ENCODE measurements at regions not wholly inside any gene's neighbourhood (a gene's known extent, or its start where the extent isn't known, plus 50 kb on each side); places are given as distances from the start of the nearest gene placed in this dataset.

DNA sequence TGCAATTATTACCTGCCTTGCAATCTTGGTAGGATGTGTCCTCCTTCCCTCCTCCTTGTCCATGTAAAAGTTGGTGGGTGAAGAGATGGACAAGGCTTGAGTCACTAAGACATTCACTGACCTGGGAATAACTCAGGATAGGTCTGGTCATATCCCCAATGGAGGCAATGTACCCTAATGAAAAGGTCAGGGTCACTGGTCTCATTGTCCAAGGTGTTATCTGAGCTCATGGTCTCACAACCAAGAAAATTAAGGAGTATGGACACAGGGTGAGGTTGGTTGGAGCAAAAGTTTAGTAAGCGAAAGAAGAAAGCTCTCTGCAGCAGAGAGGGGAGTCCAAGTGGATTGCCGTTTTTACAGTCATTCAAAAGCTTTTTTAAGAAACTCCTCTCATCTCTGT is 179.0 kb downstream of the SNRPN start:
- no peak overlapping the region for H3K27ac ChIP-seq (ENCODE audit: insufficient read depth, low read depth, low read length)
- H3K4me1 ChIP-seq (ENCODE audit: control insufficient read depth, extremely low read depth, insufficient read depth, low read length) = no peaks in the 10 kb centered on the region
- no peaks in the 10 kb centered on the region for H3K9me1 ChIP-seq (replicated peaks; ENCODE audit: control insufficient read depth, extremely low read depth, insufficient read depth, low read length)
- H3K4me2 ChIP-seq (ENCODE audit: insufficient read depth, low read length) = no peak overlapping the region
- H3K9me3 ChIP-seq (replicated peaks; ENCODE audit: control insufficient read depth, insufficient read depth, low read length) = no peaks in the 10 kb centered on the region
- ChIA-PET POLR2A (no interaction called here), CTCF (no interaction called here)
- no peak overlapping the region for H3K9ac ChIP-seq (replicated peaks; ENCODE audit: extremely low read depth, insufficient read depth, low read length)
- no peak overlapping the region for H3K4me3 ChIP-seq (replicated peaks in 1 of 3; ENCODE audit: insufficient read depth in 1 of 3, low read depth in 1 of 3, low read length in 3 of 3)
- TF ChIP-seq JUN (IDR thresholded peaks at IDR 0.05; ENCODE audit: borderline replicate concordance, insufficient read depth, insufficient read length, low read depth) (no peak), FOS (IDR thresholded peaks at IDR 0.05; ENCODE audit: borderline replicate concordance, insufficient read depth, low read length) (no peak), GATA2 (IDR thresholded peaks at IDR 0.05; ENCODE audit: insufficient read depth, insufficient read length, low read depth, low read length) (no peak), POLR2A (IDR thresholded peaks at IDR 0.05; ENCODE audit: low read depth, low read length) (no peak), POLR2AphosphoS5 (IDR thresholded peaks at IDR 0.05; ENCODE audit: insufficient read depth, low read depth, low read length) (no peak), EZH2 (IDR thresholded peaks at IDR 0.05; ENCODE audit: borderline replicate concordance, low read depth, low read length, severe bottlenecking) (no peak), MYC (IDR thresholded peaks at IDR 0.05; ENCODE audit: low read depth, low read length) (no peak)
- TF ChIP-seq, protein P1, sequence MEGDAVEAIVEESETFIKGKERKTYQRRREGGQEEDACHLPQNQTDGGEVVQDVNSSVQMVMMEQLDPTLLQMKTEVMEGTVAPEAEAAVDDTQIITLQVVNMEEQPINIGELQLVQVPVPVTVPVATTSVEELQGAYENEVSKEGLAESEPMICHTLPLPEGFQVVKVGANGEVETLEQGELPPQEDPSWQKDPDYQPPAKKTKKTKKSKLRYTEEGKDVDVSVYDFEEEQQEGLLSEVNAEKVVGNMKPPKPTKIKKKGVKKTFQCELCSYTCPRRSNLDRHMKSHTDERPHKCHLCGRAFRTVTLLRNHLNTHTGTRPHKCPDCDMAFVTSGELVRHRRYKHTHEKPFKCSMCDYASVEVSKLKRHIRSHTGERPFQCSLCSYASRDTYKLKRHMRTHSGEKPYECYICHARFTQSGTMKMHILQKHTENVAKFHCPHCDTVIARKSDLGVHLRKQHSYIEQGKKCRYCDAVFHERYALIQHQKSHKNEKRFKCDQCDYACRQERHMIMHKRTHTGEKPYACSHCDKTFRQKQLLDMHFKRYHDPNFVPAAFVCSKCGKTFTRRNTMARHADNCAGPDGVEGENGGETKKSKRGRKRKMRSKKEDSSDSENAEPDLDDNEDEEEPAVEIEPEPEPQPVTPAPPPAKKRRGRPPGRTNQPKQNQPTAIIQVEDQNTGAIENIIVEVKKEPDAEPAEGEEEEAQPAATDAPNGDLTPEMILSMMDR (IDR thresholded peaks at IDR 0.05; ENCODE audit: extremely low read depth in 1 of 2, insufficient read depth in 1 of 2, low read depth in 1 of 2, low read length in 2 of 2) = no peak
- TF ChIP-seq, protein P2, sequence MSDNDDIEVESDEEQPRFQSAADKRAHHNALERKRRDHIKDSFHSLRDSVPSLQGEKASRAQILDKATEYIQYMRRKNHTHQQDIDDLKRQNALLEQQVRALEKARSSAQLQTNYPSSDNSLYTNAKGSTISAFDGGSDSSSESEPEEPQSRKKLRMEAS (IDR thresholded peaks at IDR 0.05; ENCODE audit: insufficient read depth, insufficient read length) = no peak
- DNase-seq (ENCODE audit: low read depth, low spot score) (no peak), FAIRE-seq (no peak)
- no peaks in the 10 kb centered on the region for H3K27me3 ChIP-seq (ENCODE audit: control insufficient read depth in 2 of 2, insufficient read depth in 2 of 2, low read length in 2 of 2)
- dilution Hi-C loops (cut with MboI; ENCODE audit: extremely low pct_ligation_motif_present, low sequenced_read_pairs) = no loop called here
- no peaks in the 10 kb centered on the region for H4K20me1 ChIP-seq (replicated peaks; ENCODE audit: control insufficient read depth, extremely low read depth, insufficient read depth, low read length)
- BruUV-seq (replicated peaks) = no TSS peak
- intact Hi-C loops (cut with micrococcal nuclease) = no loop called here
- H3K79me2 ChIP-seq (ENCODE audit: control insufficient read depth, insufficient read depth, low read length) = no peaks in the 10 kb centered on the region
- H3K36me3 ChIP-seq (ENCODE audit: control insufficient read depth in 2 of 2, extremely low read depth in 1 of 2, insufficient read depth in 2 of 2, low read length in 2 of 2) = no peaks in the 10 kb centered on the region
- H2AFZ ChIP-seq (ENCODE audit: low read depth, low read length) = no peak overlapping the region
